ENCODE measurements at regions not wholly inside any gene's neighbourhood (a gene's known extent, or its start where the extent isn't known, plus 50 kb on each side); places are given as distances from the start of the nearest gene placed in this dataset.
"Not testable (repeated sequence)": the region's sequence is repeated elsewhere in the genome, so short reads cannot be mapped to it uniquely, and the experiment has no call there.

- Histone ChIP-seq H3K4me3 (no peak overlapping the region), H3K27me3 (no peaks in the 10 kb centered on the region), H3K9me3 (no peaks in the 10 kb centered on the region), H3K36me3 (no peaks in the 10 kb centered on the region)
- no peak for DNase-seq
Observed at GRCh38 chr2:65781756-65782155, 349.4 kb upstream of the SPRED2 start.

GRCh38 chr2:65779021-65779420 lies 346.6 kb upstream of the SPRED2 start:
- H3K27me3 ChIP-seq: no peaks in the 10 kb centered on the region
- DNase-seq: no peak
- H3K36me3 ChIP-seq: no peaks in the 10 kb centered on the region
- no peaks in the 10 kb centered on the region for H3K9me3 ChIP-seq
- no peak overlapping the region for H3K4me3 ChIP-seq

- H3K36me3 ChIP-seq: no peaks in the 10 kb centered on the region
- no peak for DNase-seq
- H3K9me3 ChIP-seq: no peaks in the 10 kb centered on the region
- H3K27me3 ChIP-seq: no peaks in the 10 kb centered on the region
- no peak overlapping the region for H3K4me3 ChIP-seq
Observed at GRCh38 chr2:65778137-65778536, 345.7 kb upstream of the SPRED2 start.

GRCh38 chr2:65775839-65776238 lies 343.4 kb upstream of the SPRED2 start:
- Histone ChIP-seq H3K4me3 (no peak overlapping the region), H3K9me3 (no peaks in the 10 kb centered on the region), H3K36me3 (no peaks in the 10 kb centered on the region), H3K27me3 (no peaks in the 10 kb centered on the region)
- DNase-seq: no peak

- Histone ChIP-seq H3K9me3 (no peaks in the 10 kb centered on the region), H3K36me3 (no peaks in the 10 kb centered on the region), H3K27me3 (no peaks in the 10 kb centered on the region), H3K4me3 (no peak overlapping the region)
- DNase-seq: no peak
Observed at GRCh38 chr2:65767946-65768345, 335.5 kb upstream of the SPRED2 start.

- Histone ChIP-seq H3K27me3 (no peaks in the 10 kb centered on the region), H3K4me3 (no peak overlapping the region), H3K9me3 (no peaks in the 10 kb centered on the region), H3K36me3 (no peaks in the 10 kb centered on the region)
- DNase-seq: no peak
Observed at GRCh38 chr2:65766768-65767267, 334.4 kb upstream of the SPRED2 start.

GRCh38 chr2:65765376-65765775 lies 333.0 kb upstream of the SPRED2 start:
- Histone ChIP-seq H3K9me3 (no peaks in the 10 kb centered on the region), H3K4me3 (no peak overlapping the region), H3K27me3 (no peaks in the 10 kb centered on the region), H3K36me3 (no peaks in the 10 kb centered on the region)
- no peak for DNase-seq

- Histone ChIP-seq H3K4me3 (no peak overlapping the region), H3K9me3 (peaks cover under 1% of the 10 kb centered on the region; the same call in 1 of the 2 replicates), H3K36me3 (no peaks in the 10 kb centered on the region), H3K27me3 (no peaks in the 10 kb centered on the region)
- DNase-seq: no peak
Observed at GRCh38 chr2:65762068-65762467, 329.7 kb upstream of the SPRED2 start.

GRCh38 chr2:65754219-65754618 lies 321.8 kb upstream of the SPRED2 start:
- Histone ChIP-seq H3K36me3 (no peaks in the 10 kb centered on the region), H3K4me3 (no peak overlapping the region), H3K9me3 (peaks cover 2% of the 10 kb centered on the region), H3K27me3 (no peaks in the 10 kb centered on the region)
- DNase-seq: peak; percentile 75

- Histone ChIP-seq H3K27me3 (no peaks in the 10 kb centered on the region), H3K36me3 (no peaks in the 10 kb centered on the region), H3K4me3 (no peak overlapping the region), H3K9me3 (no peaks in the 10 kb centered on the region; the same call in none of the 2 replicates)
- no peak for DNase-seq
Observed at GRCh38 chr2:65751408-65751807, 319.0 kb upstream of the SPRED2 start.

GRCh38 chr2:65749545-65749944 lies 317.1 kb upstream of the SPRED2 start:
- Histone ChIP-seq H3K36me3 (no peaks in the 10 kb centered on the region), H3K4me3 (no peak overlapping the region), H3K27me3 (no peaks in the 10 kb centered on the region), H3K9me3 (no peaks in the 10 kb centered on the region)
- DNase-seq: peak; percentile 73

- not testable (repeated sequence) for H3K36me3 ChIP-seq, H3K4me3 ChIP-seq, DNase-seq, H3K27me3 ChIP-seq, H3K9me3 ChIP-seq
Observed at GRCh38 chr2:65747875-65748274, 315.5 kb upstream of the SPRED2 start.

- Histone ChIP-seq H3K36me3 (no peaks in the 10 kb centered on the region), H3K9me3 (no peaks in the 10 kb centered on the region), H3K4me3 (no peak overlapping the region), H3K27me3 (no peaks in the 10 kb centered on the region)
- DNase-seq: peak; percentile 79
Observed at GRCh38 chr2:65746931-65747675, 314.7 kb upstream of the SPRED2 start.

GRCh38 chr2:65744477-65745200 lies 312.2 kb upstream of the SPRED2 start:
- Histone ChIP-seq H3K9me3 (no peaks in the 10 kb centered on the region), H3K4me3 (no peak overlapping the region), H3K36me3 (no peaks in the 10 kb centered on the region), H3K27me3 (no peaks in the 10 kb centered on the region)
- DNase-seq: no peak

- no peak for DNase-seq
- Histone ChIP-seq H3K9me3 (no peaks in the 10 kb centered on the region), H3K4me3 (no peak overlapping the region), H3K36me3 (no peaks in the 10 kb centered on the region), H3K27me3 (no peaks in the 10 kb centered on the region)
Observed at GRCh38 chr2:65742977-65743376, 310.6 kb upstream of the SPRED2 start.

- Histone ChIP-seq H3K36me3 (no peaks in the 10 kb centered on the region), H3K4me3 (no peak overlapping the region), H3K27me3 (no peaks in the 10 kb centered on the region), H3K9me3 (no peaks in the 10 kb centered on the region)
- no peak for DNase-seq
Observed at GRCh38 chr2:65739927-65740326, 307.5 kb upstream of the SPRED2 start.

- no peaks in the 10 kb centered on the region for H3K36me3 ChIP-seq
- no peak overlapping the region for H3K4me3 ChIP-seq
- no peaks in the 10 kb centered on the region for H3K9me3 ChIP-seq
- DNase-seq: no peak
- no peaks in the 10 kb centered on the region for H3K27me3 ChIP-seq
Observed at GRCh38 chr2:65737452-65738011, 305.1 kb upstream of the SPRED2 start.
